ENCODE measurements at regions not wholly inside any gene's neighbourhood (a gene's known extent, or its start where the extent isn't known, plus 50 kb on each side); places are given as distances from the start of the nearest gene placed in this dataset.
A peak's percentile ranks its signal among the peaks of the same experiment; 100 is the strongest.

DNA sequence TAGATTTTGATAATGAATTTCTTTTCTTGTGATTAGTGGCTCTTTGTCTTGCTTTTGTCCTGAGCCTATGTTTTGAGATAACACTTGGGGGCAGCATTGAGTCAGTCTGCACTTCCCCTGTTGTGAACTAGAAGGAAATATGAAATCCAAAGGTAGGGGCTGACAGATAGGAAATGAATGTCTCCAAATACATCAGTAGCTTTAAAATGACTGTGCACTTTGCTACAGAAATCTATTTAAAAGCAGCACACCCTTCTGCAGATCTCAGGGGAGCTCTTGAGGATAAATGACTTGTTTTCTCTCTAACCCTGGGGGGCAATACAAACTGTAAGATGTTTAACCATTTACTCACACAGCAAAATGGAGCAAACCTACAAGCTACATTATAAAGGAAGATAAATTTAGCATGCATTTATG lies 176.0 kb upstream of the MYO3A start:
- Histone ChIP-seq H4K20me1 (ENCODE audit: control insufficient read depth, insufficient read depth, low read depth, low read length) (no peaks in the 10 kb centered on the region), H3K36me3 (ENCODE audit: control insufficient read depth, low read length) (no peaks in the 10 kb centered on the region), H3K79me2 (ENCODE audit: control insufficient read depth, low read length) (no peaks in the 10 kb centered on the region), H3F3A (ENCODE audit: control insufficient read depth, insufficient read depth) (no peaks in the 10 kb centered on the region), H3K27ac (ENCODE audit: low read depth, low read length) (no peak overlapping the region), H3K4me1 (ENCODE audit: control insufficient read depth, low read length) (0 out of 2 replicates have a peak, but pooled peaks cover 2% of the 10 kb centered on the region), H3K27me3 (ENCODE audit: control insufficient read depth, low read length) (no peaks in the 10 kb centered on the region), H3K4me3 (ENCODE audit: low read length) (no peak overlapping the region), H3K9me3 (ENCODE audit: control insufficient read depth, insufficient read depth, low read length) (no peaks in the 10 kb centered on the region), H3K9me2 (replicated peaks; ENCODE audit: control insufficient read depth, low read length) (no peaks in the 10 kb centered on the region), H3K4me2 (ENCODE audit: low read length) (no peak overlapping the region)
- no peak for TF ChIP-seq EZH2phosphoT487 (IDR thresholded peaks at IDR 0.05; ENCODE audit: borderline replicate concordance, low read length)
- TF ChIP-seq, protein P1, sequence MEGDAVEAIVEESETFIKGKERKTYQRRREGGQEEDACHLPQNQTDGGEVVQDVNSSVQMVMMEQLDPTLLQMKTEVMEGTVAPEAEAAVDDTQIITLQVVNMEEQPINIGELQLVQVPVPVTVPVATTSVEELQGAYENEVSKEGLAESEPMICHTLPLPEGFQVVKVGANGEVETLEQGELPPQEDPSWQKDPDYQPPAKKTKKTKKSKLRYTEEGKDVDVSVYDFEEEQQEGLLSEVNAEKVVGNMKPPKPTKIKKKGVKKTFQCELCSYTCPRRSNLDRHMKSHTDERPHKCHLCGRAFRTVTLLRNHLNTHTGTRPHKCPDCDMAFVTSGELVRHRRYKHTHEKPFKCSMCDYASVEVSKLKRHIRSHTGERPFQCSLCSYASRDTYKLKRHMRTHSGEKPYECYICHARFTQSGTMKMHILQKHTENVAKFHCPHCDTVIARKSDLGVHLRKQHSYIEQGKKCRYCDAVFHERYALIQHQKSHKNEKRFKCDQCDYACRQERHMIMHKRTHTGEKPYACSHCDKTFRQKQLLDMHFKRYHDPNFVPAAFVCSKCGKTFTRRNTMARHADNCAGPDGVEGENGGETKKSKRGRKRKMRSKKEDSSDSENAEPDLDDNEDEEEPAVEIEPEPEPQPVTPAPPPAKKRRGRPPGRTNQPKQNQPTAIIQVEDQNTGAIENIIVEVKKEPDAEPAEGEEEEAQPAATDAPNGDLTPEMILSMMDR (IDR thresholded peaks at IDR 0.05; ENCODE audit: low read depth, low read length, poor library complexity, severe bottlenecking), result peak; percentile 78

DNA sequence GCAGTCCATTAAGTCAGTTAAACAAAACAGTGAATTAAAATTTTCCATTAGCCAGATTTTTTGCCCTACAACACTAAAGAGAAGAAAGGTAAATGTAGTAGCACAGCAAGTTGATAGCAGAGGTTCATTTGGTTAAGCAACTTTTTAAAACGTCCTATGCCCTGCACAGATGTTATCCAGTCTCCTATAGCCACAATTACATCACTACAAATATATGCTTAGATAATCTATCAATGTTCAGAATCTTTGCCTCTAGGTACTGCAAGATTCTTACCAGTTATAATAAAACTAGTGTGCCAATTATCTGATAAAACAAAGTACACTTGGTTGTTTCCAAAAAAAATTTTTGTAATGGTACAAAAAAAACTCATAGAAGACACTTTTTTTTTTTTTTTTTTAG lies 175.5 kb upstream of the MYO3A start:
- H3K36me3 ChIP-seq (ENCODE audit: control insufficient read depth, low read length), result no peaks in the 10 kb centered on the region
- H3K9me2 ChIP-seq (replicated peaks; ENCODE audit: control insufficient read depth, low read length), result no peaks in the 10 kb centered on the region
- no peaks in the 10 kb centered on the region for H3K27me3 ChIP-seq (ENCODE audit: control insufficient read depth, low read length)
- H4K20me1 ChIP-seq (ENCODE audit: control insufficient read depth, insufficient read depth, low read depth, low read length), result no peaks in the 10 kb centered on the region
- no peak overlapping the region for H3K4me2 ChIP-seq (ENCODE audit: low read length)
- no peak overlapping the region for H3K4me3 ChIP-seq (ENCODE audit: low read length)
- H3F3A ChIP-seq (ENCODE audit: control insufficient read depth, insufficient read depth), result no peaks in the 10 kb centered on the region
- no peaks in the 10 kb centered on the region for H3K79me2 ChIP-seq (ENCODE audit: control insufficient read depth, low read length)
- no peak overlapping the region for H3K27ac ChIP-seq (ENCODE audit: low read depth, low read length)
- no peaks in the 10 kb centered on the region for H3K9me3 ChIP-seq (ENCODE audit: control insufficient read depth, insufficient read depth, low read length)
- TF ChIP-seq, protein P1 (IDR thresholded peaks at IDR 0.05; ENCODE audit: low read depth, low read length, poor library complexity, severe bottlenecking), result no peak
- no peak for TF ChIP-seq EZH2phosphoT487 (IDR thresholded peaks at IDR 0.05; ENCODE audit: borderline replicate concordance, low read length)
- 0 out of 2 replicates have a peak, but pooled peaks cover 2% of the 10 kb centered on the region for H3K4me1 ChIP-seq (ENCODE audit: control insufficient read depth, low read length)

DNA sequence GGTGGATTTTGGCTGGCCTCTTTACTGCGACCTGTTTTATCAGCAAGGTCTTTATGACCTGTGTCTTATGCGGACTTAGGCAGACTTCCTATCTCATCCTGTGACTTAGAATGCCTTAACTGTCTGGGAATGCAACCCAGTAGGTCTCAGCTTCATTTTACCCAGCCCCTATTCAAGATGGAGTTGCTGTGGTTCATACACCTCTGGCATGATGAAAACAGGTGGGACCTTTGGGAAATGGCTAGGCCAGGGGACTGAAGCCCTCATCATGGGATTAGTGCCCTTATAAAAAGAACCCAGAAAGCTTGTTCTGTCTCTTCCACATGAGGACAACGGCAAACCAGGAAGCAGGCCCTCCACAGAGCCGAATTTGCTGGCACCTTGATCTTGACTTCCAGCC lies 172.1 kb upstream of the MYO3A start:
- Histone ChIP-seq H4K20me1 (ENCODE audit: control insufficient read depth, insufficient read depth, low read depth, low read length) (no peaks in the 10 kb centered on the region), H3K36me3 (ENCODE audit: control insufficient read depth, low read length) (no peaks in the 10 kb centered on the region), H3K9me2 (replicated peaks; ENCODE audit: control insufficient read depth, low read length) (no peaks in the 10 kb centered on the region), H3K9me3 (ENCODE audit: control insufficient read depth, insufficient read depth, low read length) (no peaks in the 10 kb centered on the region), H3K27ac (ENCODE audit: low read depth, low read length) (no peak overlapping the region), H3K4me3 (ENCODE audit: low read length) (no peak overlapping the region), H3K4me2 (ENCODE audit: low read length) (no peak overlapping the region), H3K27me3 (ENCODE audit: control insufficient read depth, low read length) (peaks cover 12% of the 10 kb centered on the region), H3K4me1 (ENCODE audit: control insufficient read depth, low read length) (0 out of 2 replicates have a peak, but pooled peaks cover 2% of the 10 kb centered on the region), H3F3A (ENCODE audit: control insufficient read depth, insufficient read depth) (no peaks in the 10 kb centered on the region), H3K79me2 (ENCODE audit: control insufficient read depth, low read length) (no peaks in the 10 kb centered on the region)
- TF ChIP-seq, protein P1 (IDR thresholded peaks at IDR 0.05; ENCODE audit: low read depth, low read length, poor library complexity, severe bottlenecking), result no peak
- TF ChIP-seq EZH2phosphoT487 (IDR thresholded peaks at IDR 0.05; ENCODE audit: borderline replicate concordance, low read length), result no peak

Data from DOHH2 (cell line).